H9 (cell line): ENCODE measurements at regions not wholly inside any gene's neighbourhood (a gene's known extent, or its start where the extent isn't known, plus 50 kb on each side); places are given as distances from the start of the nearest gene placed in this dataset.

Experiments used
- DNase-seq: peaks from one replicate; pipeline ENCODE4 v3.0.0-alpha.2; 2017
- H2AFZ ChIP-seq: one replicate; pipeline ENCODE4 v1.6.1; 2013; ENCODE audit warnings: mild to moderate bottlenecking, low read length, control low read depth, moderate library complexity
- H2AK5ac ChIP-seq: 2 replicates; pipeline ENCODE4 v1.6.1; 2013; ENCODE audit warnings: low read length, control low read depth, mixed read lengths; ENCODE audit not compliant: insufficient read length
- H2BK120ac ChIP-seq: one replicate; pipeline ENCODE4 v1.6.1; 2013; ENCODE audit warnings: low read depth, mild to moderate bottlenecking, low read length, control low read depth, inconsistent platforms; ENCODE audit not compliant: poor library complexity, severe bottlenecking
- H2BK12ac ChIP-seq: 2 replicates; pipeline ENCODE4 v1.6.1; 2013; ENCODE audit warnings: low read length, control low read depth, mixed read lengths, low read depth; ENCODE audit not compliant: insufficient read length
- H2BK15ac ChIP-seq: 2 replicates; pipeline ENCODE4 v1.6.1; 2013; ENCODE audit warnings: low read depth, low read length, control low read depth
- H2BK20ac ChIP-seq: one replicate; pipeline ENCODE4 v1.6.1; 2013; ENCODE audit warnings: low read depth, mild to moderate bottlenecking, low read length, control low read depth, inconsistent platforms; ENCODE audit not compliant: poor library complexity, severe bottlenecking
- H2BK5ac ChIP-seq: 2 replicates; pipeline ENCODE4 v1.6.1; 2013; ENCODE audit warnings: low read length, control low read depth, mixed read lengths; ENCODE audit not compliant: insufficient read length
- H3K14ac ChIP-seq: 2 replicates; pipeline ENCODE4 v1.6.1; 2013; ENCODE audit warnings: low read length, control low read depth; ENCODE audit not compliant: insufficient read depth
- H3K18ac ChIP-seq: 2 replicates; pipeline ENCODE4 v1.6.1; 2013; ENCODE audit warnings: low read depth, mild to moderate bottlenecking, mixed read lengths, low read length, control low read depth; ENCODE audit not compliant: insufficient read length
- H3K23ac ChIP-seq: 2 replicates; pipeline ENCODE4 v1.6.1; 2013; ENCODE audit warnings: low read length, control low read depth, mixed read lengths, low read depth; ENCODE audit not compliant: insufficient read length
- H3K23me2 ChIP-seq: 2 replicates; pipeline ENCODE4 v1.6.1; 2013; ENCODE audit warnings: low read depth, mild to moderate bottlenecking, mixed read lengths, low read length, control low read depth; ENCODE audit not compliant: insufficient read length, poor library complexity, severe bottlenecking
- H3K27ac ChIP-seq: 2 replicates; pipeline ENCODE4 v1.5.1; 2013; ENCODE audit warnings: low read length, control low read depth, mixed read lengths, low read depth; ENCODE audit not compliant: insufficient read length
- H3K27me3 ChIP-seq: 2 replicates; pipeline ENCODE4 v1.6.1; 2013; ENCODE audit warnings: low read length, control low read depth, inconsistent platforms; ENCODE audit not compliant: insufficient read depth
- H3K4ac ChIP-seq: 2 replicates; pipeline ENCODE4 v1.6.1; 2013; ENCODE audit warnings: low read depth, mild to moderate bottlenecking, control low read depth, inconsistent platforms, low read length, moderate library complexity
- H3K4me1 ChIP-seq: 2 replicates; pipeline ENCODE4 v1.6.1; 2013; ENCODE audit warnings: low read length, control low read depth, inconsistent platforms; ENCODE audit not compliant: insufficient read depth
- H3K4me2 ChIP-seq: 2 replicates; pipeline ENCODE4 v1.6.1; 2013; ENCODE audit warnings: low read length, control low read depth, mixed read lengths; ENCODE audit not compliant: insufficient read length, insufficient read depth
- H3K56ac ChIP-seq: 2 replicates; pipeline ENCODE4 v1.6.1; 2013; ENCODE audit warnings: low read depth, mild to moderate bottlenecking, mixed read lengths, low read length, control low read depth; ENCODE audit not compliant: insufficient read length
- H3K79me1 ChIP-seq: 2 replicates; pipeline ENCODE4 v1.6.1; 2013; ENCODE audit warnings: low read depth, mild to moderate bottlenecking, moderate library complexity, low read length, control low read depth, inconsistent platforms; ENCODE audit not compliant: insufficient read depth, poor library complexity, severe bottlenecking
- H3K79me2 ChIP-seq: 2 replicates; pipeline ENCODE4 v1.6.1; 2013; ENCODE audit warnings: low read length, control low read depth, inconsistent platforms; ENCODE audit not compliant: insufficient read depth
- H3K9ac ChIP-seq: 2 replicates; pipeline ENCODE4 v1.6.1; 2013; ENCODE audit warnings: low read length, control low read depth, mixed read lengths; ENCODE audit not compliant: insufficient read length; ENCODE audit errors: extremely low read depth
- H3K9me3 ChIP-seq: one replicate; pipeline ENCODE4 v1.6.1; 2013; ENCODE audit warnings: low read depth, low read length, inconsistent platforms; ENCODE audit not compliant: control insufficient read depth
- H3T11ph ChIP-seq: one replicate; pipeline ENCODE4 v1.6.1; 2013; ENCODE audit warnings: mild to moderate bottlenecking, low read length, control low read depth, inconsistent platforms
- H4K20me1 ChIP-seq: one replicate; pipeline ENCODE4 v1.6.1; 2013; ENCODE audit not compliant: control insufficient read depth, insufficient read length, insufficient read depth
- H4K5ac ChIP-seq: 2 replicates; pipeline ENCODE4 v1.6.1; 2013; ENCODE audit warnings: low read depth, mild to moderate bottlenecking, mixed read lengths, low read length, control low read depth; ENCODE audit not compliant: insufficient read length
- H4K8ac ChIP-seq: replicated peaks from 2 replicates; pipeline ENCODE4 v1.6.1; 2013; ENCODE audit warnings: low read length, control low read depth, mixed read lengths, low read depth; ENCODE audit not compliant: insufficient read length
- H4K91ac ChIP-seq: 2 replicates; pipeline ENCODE4 v1.6.1; 2013; ENCODE audit warnings: low read depth, mild to moderate bottlenecking, moderate library complexity, mixed read lengths, low read length, control low read depth; ENCODE audit not compliant: insufficient read length
- H3K27ac Mint-ChIP-seq, 3 experiments: 2 replicates in 2 of 3; 3 replicates in 1 of 3; pipeline ENCODE4 v1.8.0; 2020 to 2021; ENCODE audit warnings: mixed read lengths in 3 of 3, mild to moderate bottlenecking in 1 of 3, moderate library complexity in 1 of 3
- H3K27me3 Mint-ChIP-seq: 2 replicates; pipeline ENCODE4 v1.8.0; 2021; ENCODE audit warnings: low read depth, mild to moderate bottlenecking, moderate library complexity, mixed read lengths
- H3K36me3 Mint-ChIP-seq, 3 experiments: 2 replicates in 2 of 3; 3 replicates in 1 of 3; pipeline ENCODE4 v1.8.0; 2020 to 2021; ENCODE audit warnings: low read depth in 3 of 3, mixed read lengths in 3 of 3; ENCODE audit not compliant: insufficient read depth in 1 of 3
- H3K4me1 Mint-ChIP-seq, 2 experiments: 2 replicates each; pipeline ENCODE4 v1.8.0; 2020; ENCODE audit warnings: mixed read lengths in 2 of 2
- H3K4me3 Mint-ChIP-seq, 2 experiments: 2 replicates in 1 of 2; 3 replicates in 1 of 2; pipeline ENCODE4 v1.8.0; 2020 to 2021; ENCODE audit warnings: mild to moderate bottlenecking in 2 of 2, mixed read lengths in 2 of 2, moderate library complexity in 1 of 2
- H3K9me3 Mint-ChIP-seq, 2 experiments: 2 replicates in 1 of 2; 3 replicates in 1 of 2; pipeline ENCODE4 v1.8.0; 2020; ENCODE audit warnings: mild to moderate bottlenecking in 2 of 2, mixed read lengths in 2 of 2, moderate library complexity in 1 of 2
- CTCF ChIP-seq: fragments of 200-600 bp; sonication (generic); conservative IDR thresholded peaks from 3 replicates; pipeline ENCODE4 v1.8.0; 2021; ENCODE audit warnings: antibody characterized with exemption, mild to moderate bottlenecking

- no peak overlapping the region for H2BK120ac ChIP-seq
- H3K9ac ChIP-seq: no peak overlapping the region
- H3K4me1 ChIP-seq: no peaks in the 10 kb centered on the region
- H4K91ac ChIP-seq: no peak overlapping the region
- no peaks in the 10 kb centered on the region for H3K79me1 ChIP-seq
- H3K56ac ChIP-seq: no peak overlapping the region
- H2AK5ac ChIP-seq: no peak overlapping the region
- H3K27ac ChIP-seq: no peak overlapping the region
- H3K18ac ChIP-seq: no peak overlapping the region
- no peaks in the 10 kb centered on the region for H3K27me3 Mint-ChIP-seq
- H3K27ac Mint-ChIP-seq: no peak overlapping the region
- peaks cover 0 to 2% of the 10 kb centered on the region in 2 experiments; a peak in 1 of 5 replicates for H3K9me3 Mint-ChIP-seq
- H2AFZ ChIP-seq: no peak overlapping the region
- H3K27me3 ChIP-seq: no peaks in the 10 kb centered on the region
- no peak overlapping the region for H2BK12ac ChIP-seq
- no peak for DNase-seq
- H4K20me1 ChIP-seq: no peaks in the 10 kb centered on the region
- H4K8ac ChIP-seq: no peak overlapping the region
- no peak overlapping the region for H2BK20ac ChIP-seq
- no peak for TF ChIP-seq CTCF
- no peaks in the 10 kb centered on the region for H3K36me3 Mint-ChIP-seq
- H3K4me2 ChIP-seq: no peak overlapping the region
- H3K4ac ChIP-seq: no peak overlapping the region
- no peaks in the 10 kb centered on the region for H3K9me3 ChIP-seq
- no peak overlapping the region for H4K5ac ChIP-seq
- no peaks in the 10 kb centered on the region for H3K23me2 ChIP-seq
- H3K4me1 Mint-ChIP-seq: no peaks in the 10 kb centered on the region
- no peak overlapping the region for H2BK15ac ChIP-seq
- no peak overlapping the region for H3K14ac ChIP-seq
- H3K79me2 ChIP-seq: no peaks in the 10 kb centered on the region
- no peak overlapping the region for H3K23ac ChIP-seq
- no peak overlapping the region for H2BK5ac ChIP-seq
- H3K4me3 Mint-ChIP-seq: no peak overlapping the region
- H3T11ph ChIP-seq: no peak overlapping the region
These were observed 329.6 kb upstream of the CLNK start for GRCh38 chr4:11014199-11014598.
